H1 (cell line): ENCODE measurements at regions not wholly inside any gene's neighbourhood (a gene's known extent, or its start where the extent isn't known, plus 50 kb on each side); places are given as distances from the start of the nearest gene placed in this dataset.

Experiments used
- CTCF ChIA-PET: fragments of 300-600 bp; sonication (Branson Sonifier 250); formaldehyde crosslinking; loops from one replicate; lab custom pipeline; 2021; ENCODE audit not compliant: partially characterized antibody; lab: Charles Lee
- POLR2A ChIA-PET: fragments of 300-600 bp; sonication (Branson Sonifier 250); formaldehyde crosslinking; loops from one replicate; lab custom pipeline; 2021; ENCODE audit warnings: inconsistent platforms; ENCODE audit not compliant: partially characterized antibody; lab: Charles Lee
- DNase-seq, 2 experiments: peaks; one replicate each; pipeline versions ENCODE4 v3.0.0 to v3.0.0-alpha.2; 2010 to 2022; ENCODE audit warnings: low spot score in 2 of 2, low read depth in 1 of 2, mixed read lengths in 1 of 2
- FAIRE-seq: peaks from 2 replicates; lab custom pipeline; 2011; peaks lifted over from hg19 to GRCh38; lab: Jason Lieb, UNC
- H2AFZ ChIP-seq: 2 replicates; pipeline ENCODE4 v1.8.1; 2012; ENCODE audit warnings: low read length, inconsistent platforms
- H2AK5ac ChIP-seq: 2 replicates; pipeline ENCODE4 v1.6.1; 2013; ENCODE audit warnings: low read depth, low read length
- H2BK120ac ChIP-seq: replicated peaks from 2 replicates; pipeline ENCODE3; 2013; ENCODE audit warnings: low read depth, low read length, inconsistent platforms
- H2BK12ac ChIP-seq: 2 replicates; pipeline ENCODE4 v1.6.1; 2013; ENCODE audit warnings: low read depth, low read length
- H2BK15ac ChIP-seq: 2 replicates; pipeline ENCODE4 v1.6.1; 2013; ENCODE audit warnings: low read length
- H2BK20ac ChIP-seq: 2 replicates; pipeline ENCODE4 v1.6.1; 2013; ENCODE audit warnings: low read length
- H2BK5ac ChIP-seq: 2 replicates; pipeline ENCODE4 v1.6.1; 2013; ENCODE audit warnings: low read depth, low read length
- H3K14ac ChIP-seq: 2 replicates; pipeline ENCODE4 v1.6.1; 2013; ENCODE audit warnings: inconsistent platforms; ENCODE audit not compliant: insufficient read length
- H3K18ac ChIP-seq: 2 replicates; pipeline ENCODE4 v1.6.1; 2013; ENCODE audit warnings: low read length; ENCODE audit errors: extremely low read depth
- H3K23ac ChIP-seq: 2 replicates; pipeline ENCODE4 v1.6.1; 2013; ENCODE audit warnings: inconsistent platforms; ENCODE audit not compliant: insufficient read length
- H3K23me2 ChIP-seq: 2 replicates; pipeline ENCODE4 v1.6.1; 2013; ENCODE audit warnings: low read depth, low read length
- H3K27ac ChIP-seq: 2 replicates; pipeline ENCODE4 v1.6.1; 2011; ENCODE audit warnings: low read depth, low read length, inconsistent platforms
- H3K27me3 ChIP-seq, 4 experiments: replicated peaks in 1 of 4; 1 replicate in 1 of 4; 2 replicates in 3 of 4; pipeline versions ENCODE4 v1.6.1 to v1.8.1; 2011 to 2013; ENCODE audit warnings: low read length in 3 of 4, mild to moderate bottlenecking in 3 of 4, inconsistent platforms in 2 of 4, mixed read lengths in 2 of 4, moderate library complexity in 1 of 4; ENCODE audit not compliant: control insufficient read depth in 3 of 4, insufficient read depth in 3 of 4; ENCODE audit errors: extremely low read depth in 1 of 4
- H3K36me3 ChIP-seq, 4 experiments: 2 replicates each; pipeline versions ENCODE4 v1.6.1 to v1.8.1; 2011 to 2013; ENCODE audit warnings: mild to moderate bottlenecking in 4 of 4, low read length in 3 of 4, moderate library complexity in 2 of 4, control low read depth in 1 of 4, inconsistent platforms in 1 of 4; ENCODE audit not compliant: insufficient read depth in 4 of 4, control insufficient read depth in 2 of 4
- H3K4ac ChIP-seq: replicated peaks from 2 replicates; pipeline ENCODE3; 2013; ENCODE audit warnings: low read length, low read depth, mixed read lengths, inconsistent platforms; ENCODE audit not compliant: insufficient read length
- H3K4me1 ChIP-seq, 4 experiments: replicated peaks in 1 of 4; 1 replicate in 1 of 4; 2 replicates in 3 of 4; pipeline versions ENCODE4 v1.6.1 to v1.8.1; 2011 to 2013; ENCODE audit warnings: low read length in 3 of 4, inconsistent platforms in 2 of 4, mixed read lengths in 1 of 4; ENCODE audit not compliant: insufficient read depth in 4 of 4, control insufficient read depth in 3 of 4
- H3K4me2 ChIP-seq, 2 experiments: 2 replicates each; pipeline versions ENCODE4 v1.6.1 to v1.8.1; 2011 to 2013; ENCODE audit warnings: low read depth in 2 of 2, low read length in 2 of 2, control low read depth in 1 of 2, inconsistent platforms in 1 of 2, mild to moderate bottlenecking in 1 of 2; ENCODE audit not compliant: insufficient read depth in 1 of 2
- H3K4me3 ChIP-seq, 4 experiments: fragments of 200-600, 300-600 bp in 1 of 4; sonication (generic), shearing (Covaris generic), sonication (Bioruptor Twin) in 1 of 4; 2 replicates each; pipeline versions ENCODE4 v1.5.1 to v1.8.1; 2011 to 2016; ENCODE audit warnings: low read length in 4 of 4, low read depth in 3 of 4, control low read depth in 2 of 4, inconsistent platforms in 2 of 4, mild to moderate bottlenecking in 2 of 4, mixed read lengths in 1 of 4, moderate library complexity in 1 of 4; ENCODE audit not compliant: insufficient read depth in 2 of 4; ENCODE audit errors: extremely low read depth in 1 of 4
- H3K56ac ChIP-seq: replicated peaks from 2 replicates; pipeline ENCODE3; 2013; ENCODE audit warnings: low read depth, mild to moderate bottlenecking, mixed read lengths, low read length, inconsistent platforms; ENCODE audit not compliant: insufficient read length
- H3K79me1 ChIP-seq: 2 replicates; pipeline ENCODE4 v1.6.1; 2013; ENCODE audit warnings: low read depth, low read length, control low read depth
- H3K79me2 ChIP-seq, 2 experiments: 2 replicates each; pipeline versions ENCODE4 v1.6.1 to v1.8.1; 2012 to 2013; ENCODE audit warnings: low read length in 2 of 2, mild to moderate bottlenecking in 2 of 2, inconsistent platforms in 1 of 2; ENCODE audit not compliant: insufficient read depth in 2 of 2, control insufficient read depth in 1 of 2
- H3K9ac ChIP-seq, 4 experiments: replicated peaks in 1 of 4; 1 replicate in 1 of 4; 2 replicates in 3 of 4; pipeline versions ENCODE4 v1.6.1 to v1.8.1; 2011 to 2013; ENCODE audit warnings: low read depth in 3 of 4, low read length in 3 of 4, control low read depth in 2 of 4, mild to moderate bottlenecking in 2 of 4, moderate library complexity in 2 of 4, inconsistent platforms in 1 of 4; ENCODE audit errors: extremely low read depth in 1 of 4
- H3K9me3 ChIP-seq, 2 experiments: 2 replicates each; pipeline versions ENCODE4 v1.6.1 to v1.8.1; 2012 to 2013; ENCODE audit warnings: mild to moderate bottlenecking in 2 of 2, moderate library complexity in 2 of 2, control low read depth in 1 of 2, inconsistent platforms in 1 of 2, low read depth in 1 of 2, low read length in 1 of 2, mixed read lengths in 1 of 2; ENCODE audit not compliant: insufficient read depth in 2 of 2
- H4K20me1 ChIP-seq, 2 experiments: replicated peaks in 1 of 2; 2 replicates each; pipeline versions ENCODE3 to v1.8.1; 2011 to 2013; ENCODE audit warnings: inconsistent platforms in 2 of 2, low read length in 2 of 2, mild to moderate bottlenecking in 1 of 2; ENCODE audit not compliant: insufficient read depth in 2 of 2, control insufficient read depth in 1 of 2
- H4K5ac ChIP-seq: 2 replicates; pipeline ENCODE4 v1.6.1; 2013; ENCODE audit warnings: low read length, low read depth, mixed read lengths, inconsistent platforms; ENCODE audit not compliant: insufficient read length
- H4K8ac ChIP-seq: 2 replicates; pipeline ENCODE4 v1.8.0; 2013; ENCODE audit warnings: mild to moderate bottlenecking, moderate library complexity, low read length, inconsistent platforms; ENCODE audit not compliant: insufficient read depth; ENCODE audit errors: extremely low read depth
- H4K91ac ChIP-seq: replicated peaks from 2 replicates; pipeline ENCODE3; 2013; ENCODE audit warnings: low read length, mixed read lengths, inconsistent platforms; ENCODE audit not compliant: insufficient read length
- BCL11A ChIP-seq, 2 experiments: IDR thresholded peaks; one replicate each; pipeline ENCODE4 v1.6.1; 2011; ENCODE audit warnings: low read depth in 2 of 2, low read length in 2 of 2, mild to moderate bottlenecking in 2 of 2
- CEBPB ChIP-seq: IDR thresholded peaks from 2 replicates; pipeline ENCODE4 v1.6.1; 2012; ENCODE audit warnings: low read depth, low read length
- E2F6 ChIP-seq: IDR thresholded peaks from 2 replicates; pipeline ENCODE4 v1.6.1; 2012; ENCODE audit warnings: inconsistent platforms
- GABPA ChIP-seq: IDR thresholded peaks from 2 replicates; pipeline ENCODE4 v1.6.1; 2011; ENCODE audit warnings: mild to moderate bottlenecking, low read length, moderate library complexity, borderline replicate concordance; ENCODE audit not compliant: insufficient read depth
- RFX5 ChIP-seq: IDR thresholded peaks from 2 replicates; pipeline ENCODE4 v1.6.1; 2011; ENCODE audit warnings: low read depth, low read length, improper control_type of control experiment, borderline replicate concordance
- TAF1 ChIP-seq: IDR thresholded peaks from 2 replicates; pipeline ENCODE4 v1.6.1; 2011; ENCODE audit warnings: mild to moderate bottlenecking, low read depth, low read length
- WGBS, 2 experiments: shearing (Covaris generic) in 1 of 2; methylation state at CpG; one replicate each; pipeline versions ENCODE4 v1.1.6 to v1.1.7; 2013 to 2015; ENCODE audit warnings: low lambda C conversion rate in 2 of 2, mixed read lengths in 2 of 2, inconsistent platforms in 1 of 2, low coverage in 1 of 2, missing lambda C conversion rate in 1 of 2; ENCODE audit not compliant: insufficient replicate concordance in 2 of 2, insufficient coverage in 1 of 2, insufficient read length in 1 of 2; ENCODE audit errors: extremely low coverage in 1 of 2, missing lambda C conversion rate in 1 of 2; 5-methylcytosine and 5-hydroxymethylcytosine counted together

- TF ChIP-seq CEBPB (no peak), TAF1 (no peak), GABPA (no peak), BCL11A (IDR thresholded peaks at IDR 0.05; ENCODE audit: low read depth in 2 of 2, low read length in 2 of 2) (no peak), RFX5 (no peak), E2F6 (no peak)
- Histone ChIP-seq H3K36me3 (no peaks in the 10 kb centered on the region), H2BK15ac (no peak overlapping the region), H3K79me1 (no peaks in the 10 kb centered on the region), H4K91ac (no peak overlapping the region), H2AK5ac (no peak overlapping the region), H3K27ac (no peak overlapping the region), H3K4me2 (no peak overlapping the region), H2AFZ (no peak overlapping the region), H2BK20ac (no peak overlapping the region), H4K5ac (no peak overlapping the region), H2BK120ac (no peak overlapping the region), H3K14ac (no peak overlapping the region), H3K9me3 (no peaks in the 10 kb centered on the region), H2BK5ac (no peak overlapping the region), H3K23ac (no peak overlapping the region), H3K18ac (no peak overlapping the region), H3K23me2 (no peaks in the 10 kb centered on the region), H3K79me2 (no peaks in the 10 kb centered on the region), H3K27me3 (no peaks in the 10 kb centered on the region), H3K9ac (no peak overlapping the region), H4K20me1 (no peaks in the 10 kb centered on the region), H3K56ac (no peak overlapping the region), H3K4ac (no peak overlapping the region), H3K4me3 (no peak overlapping the region), H4K8ac (no peak overlapping the region; the same call in 1 of the 2 replicates), H2BK12ac (no peak overlapping the region), H3K4me1 (no peaks in the 10 kb centered on the region)
- ChIA-PET CTCF (interaction anchor here (0.5 kb wide), 1 partner anchor 32 kb away, joined by 3 read pairs; no protein-coding TSS in a partner anchor), POLR2A (no interaction called here)
- WGBS, 2 experiments: 89% methylated on average over 2 of the region's 2 CpGs; no CpG with 5 or more reads in 1 of the 2 experiments
- no peak for DNase-seq
- FAIRE-seq: no peak
Measured at GRCh38 chr5:165286692-165287091, 1781.3 kb downstream of the MAT2B start.
